B cell (primary cell): ENCODE measurements at regions not wholly inside any gene's neighbourhood (a gene's known extent, or its start where the extent isn't known, plus 50 kb on each side); places are given as distances from the start of the nearest gene placed in this dataset.

Source experiments
- ATAC-seq: fragments of 200-7000 bp; cut with Tn5 transposase; one replicate; pipeline ENCODE4 v1.10.0; 2021; ENCODE audit warnings: low read depth, mild to moderate bottlenecking, moderate number of reproducible peaks, moderate library complexity
- CTCF ChIA-PET: fragments of 350-600 bp; sonication (Branson Sonifier 250); formaldehyde crosslinking; loops from one replicate; lab custom pipeline; 2021; ENCODE audit warnings: antibody characterized with exemption, inconsistent platforms; lab: Charles Lee
- POLR2A ChIA-PET: fragments of 350-600 bp; sonication (Branson Sonifier 250); formaldehyde crosslinking; loops from one replicate; lab custom pipeline; 2021; ENCODE audit warnings: antibody characterized with exemption; lab: Charles Lee
- DNase-seq: peaks from one replicate; pipeline ENCODE4 v3.0.0; 2013
- H2AFZ ChIP-seq: 2 replicates; pipeline ENCODE4 v1.6.1; 2012; ENCODE audit warnings: mild to moderate bottlenecking, low read depth, low read length; ENCODE audit not compliant: insufficient read depth, poor library complexity, severe bottlenecking
- H3K27ac ChIP-seq, 2 donors: 1 replicate in 1 of 2; 2 replicates in 1 of 2; pipeline ENCODE4 v1.5.1; 2012 to 2013; ENCODE audit warnings: low read length in 2 of 2, mild to moderate bottlenecking in 2 of 2, moderate library complexity in 1 of 2
- H3K27me3 ChIP-seq, 4 experiments: fragments of 200-600 bp in 1 of 4; sonication (generic) in 1 of 4; replicated peaks in 1 of 4; 1 replicate in 2 of 4; 2 replicates in 2 of 4; pipeline versions ENCODE4 v1.6.1 to v1.7.0; 2013 to 2016; ENCODE audit warnings: low read length in 3 of 4, mild to moderate bottlenecking in 2 of 4, mixed read lengths in 1 of 4, moderate library complexity in 1 of 4; ENCODE audit not compliant: insufficient read depth in 4 of 4, control insufficient read depth in 3 of 4; ENCODE audit errors: control extremely low read depth in 1 of 4
- H3K36me3 ChIP-seq, 2 experiments: replicated peaks in 1 of 2; 1 replicate in 1 of 2; 2 replicates in 1 of 2; pipeline versions ENCODE4 v1.6.1 to v1.7.1; 2013; ENCODE audit warnings: low read length in 1 of 2; ENCODE audit not compliant: insufficient read depth in 2 of 2, control insufficient read depth in 1 of 2; ENCODE audit errors: control extremely low read depth in 1 of 2, extremely low read depth in 1 of 2
- H3K4me1 ChIP-seq, 2 donors: fragments of 200-600 bp in 1 of 2; sonication (generic) in 1 of 2; 1 replicate in 1 of 2; 2 replicates in 1 of 2; pipeline versions ENCODE4 v1.5.1 to v1.6.1; 2013 to 2017; ENCODE audit warnings: low read length in 2 of 2; ENCODE audit not compliant: control insufficient read depth in 2 of 2, insufficient read depth in 2 of 2
- H3K4me2 ChIP-seq: replicated peaks from 2 replicates; pipeline ENCODE3; 2012; ENCODE audit warnings: mild to moderate bottlenecking, low read depth, low read length; ENCODE audit not compliant: poor library complexity, severe bottlenecking
- H3K4me3 ChIP-seq, 5 experiments: fragments of 200-600 bp in 1 of 5; sonication (generic) in 1 of 5; 1 replicate in 3 of 5; 2 replicates in 2 of 5; pipeline versions ENCODE4 v1.5.1 to v1.7.0; 2011 to 2016; ENCODE audit warnings: low read length in 4 of 5, mild to moderate bottlenecking in 4 of 5, low read depth in 2 of 5, control low read depth in 1 of 5, moderate library complexity in 1 of 5; ENCODE audit not compliant: insufficient read depth in 1 of 5; ENCODE audit errors: control extremely low read depth in 1 of 5, extremely low read depth in 1 of 5
- H3K79me2 ChIP-seq: fragments of 200-600 bp; sonication (generic); one replicate; pipeline ENCODE4 v1.6.0; 2016; ENCODE audit warnings: low read length; ENCODE audit not compliant: control insufficient read depth, insufficient read depth
- H3K9ac ChIP-seq: fragments of 200-600 bp; sonication (generic); 2 replicates; pipeline ENCODE4 v1.6.1; 2017; ENCODE audit warnings: mild to moderate bottlenecking, low read length, moderate library complexity
- H3K9me3 ChIP-seq, 3 donors: one replicate each; pipeline versions ENCODE4 v1.6.1 to v1.7.1; 2013; ENCODE audit warnings: low read length in 2 of 3; ENCODE audit not compliant: control insufficient read depth in 2 of 3, insufficient read depth in 1 of 3; ENCODE audit errors: control extremely low read depth in 1 of 3
- H4K20me1 ChIP-seq: 2 replicates; pipeline ENCODE4 v1.6.0; 2012; ENCODE audit warnings: mild to moderate bottlenecking, low read length; ENCODE audit not compliant: insufficient read depth, control insufficient read depth, poor library complexity, severe bottlenecking
- H3K27ac Mint-ChIP-seq: one replicate; pipeline ENCODE4 v1.8.0; 2021; ENCODE audit warnings: mixed read lengths
- H3K27me3 Mint-ChIP-seq: one replicate; pipeline ENCODE4 v1.8.0; 2021; ENCODE audit warnings: mixed read lengths
- H3K4me1 Mint-ChIP-seq: one replicate; pipeline ENCODE4 v1.8.0; 2021; ENCODE audit warnings: mixed read lengths
- H3K4me3 Mint-ChIP-seq: one replicate; pipeline ENCODE4 v1.8.0; 2021; ENCODE audit warnings: mixed read lengths
- H3K9me3 Mint-ChIP-seq: one replicate; pipeline ENCODE4 v1.8.0; 2022; ENCODE audit warnings: mixed read lengths; ENCODE audit not compliant: insufficient read depth
- EZH2 ChIP-seq: IDR thresholded peaks from 2 replicates; pipeline ENCODE4 v1.6.1; 2012; ENCODE audit warnings: borderline replicate concordance, low read depth, mild to moderate bottlenecking, moderate library complexity, low read length; ENCODE audit not compliant: insufficient read depth, poor library complexity, severe bottlenecking
- WGBS: methylation state at CpG from one replicate; pipeline ENCODE4 v1.1.5; 2013; ENCODE audit warnings: missing lambda C conversion rate; ENCODE audit not compliant: insufficient coverage; 5-methylcytosine and 5-hydroxymethylcytosine counted together
- intact Hi-C: fragments of 100-400 bp; cut with micrococcal nuclease; formaldehyde crosslinking; loops from one replicate; pipeline ENCODE4 v1.10.0; 2022
- TF ChIP-seq, protein P1 (sequence below): fragments of 200-600 bp; IDR thresholded peaks from one replicate; pipeline ENCODE4 v1.8.0; 2022; ENCODE audit warnings: antibody characterized with exemption, mild to moderate bottlenecking

DNA sequence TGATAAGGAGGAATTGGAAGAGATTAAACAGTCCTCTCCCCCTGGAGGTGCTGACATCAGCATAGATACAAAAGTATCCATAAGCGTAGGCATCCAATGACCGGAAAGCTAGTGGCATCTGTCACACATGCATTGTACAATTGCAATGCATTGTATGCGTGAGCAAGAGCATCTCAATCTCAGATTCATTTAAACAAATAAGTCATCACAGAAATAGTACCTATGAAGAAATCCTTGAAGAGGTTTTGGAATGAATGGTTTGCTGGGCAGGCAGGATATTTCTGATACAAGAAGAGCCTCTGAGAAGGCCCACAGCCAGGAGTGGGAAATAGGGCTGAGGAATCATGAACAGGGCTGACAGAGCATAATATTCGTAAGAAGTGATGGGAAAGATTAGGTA lies 88.9 kb upstream of the ABCD3 start:
- H3K4me3 Mint-ChIP-seq, result no peak overlapping the region
- peaks cover 0 to 7% (median 5%) of the 10 kb centered on the region in 4 experiments for H3K27me3 ChIP-seq
- H3K27me3 Mint-ChIP-seq, result peaks cover 50% of the 10 kb centered on the region
- ChIA-PET POLR2A (no interaction called here), CTCF (interaction anchor here (0.7 kb wide), 1 partner anchor 13 kb away, joined by 3 read pairs; no protein-coding TSS in a partner anchor)
- TF ChIP-seq, protein P1, sequence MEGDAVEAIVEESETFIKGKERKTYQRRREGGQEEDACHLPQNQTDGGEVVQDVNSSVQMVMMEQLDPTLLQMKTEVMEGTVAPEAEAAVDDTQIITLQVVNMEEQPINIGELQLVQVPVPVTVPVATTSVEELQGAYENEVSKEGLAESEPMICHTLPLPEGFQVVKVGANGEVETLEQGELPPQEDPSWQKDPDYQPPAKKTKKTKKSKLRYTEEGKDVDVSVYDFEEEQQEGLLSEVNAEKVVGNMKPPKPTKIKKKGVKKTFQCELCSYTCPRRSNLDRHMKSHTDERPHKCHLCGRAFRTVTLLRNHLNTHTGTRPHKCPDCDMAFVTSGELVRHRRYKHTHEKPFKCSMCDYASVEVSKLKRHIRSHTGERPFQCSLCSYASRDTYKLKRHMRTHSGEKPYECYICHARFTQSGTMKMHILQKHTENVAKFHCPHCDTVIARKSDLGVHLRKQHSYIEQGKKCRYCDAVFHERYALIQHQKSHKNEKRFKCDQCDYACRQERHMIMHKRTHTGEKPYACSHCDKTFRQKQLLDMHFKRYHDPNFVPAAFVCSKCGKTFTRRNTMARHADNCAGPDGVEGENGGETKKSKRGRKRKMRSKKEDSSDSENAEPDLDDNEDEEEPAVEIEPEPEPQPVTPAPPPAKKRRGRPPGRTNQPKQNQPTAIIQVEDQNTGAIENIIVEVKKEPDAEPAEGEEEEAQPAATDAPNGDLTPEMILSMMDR, result no peak
- no peak for TF ChIP-seq EZH2
- H3K27ac ChIP-seq, result no peak overlapping the region
- no peaks in the 10 kb centered on the region for H4K20me1 ChIP-seq
- H3K36me3 ChIP-seq, result no peaks in the 10 kb centered on the region
- H3K27ac Mint-ChIP-seq, result no peak overlapping the region
- 100% methylated on average over 1 of the region's 4 CpGs for WGBS
- H3K79me2 ChIP-seq, result no peaks in the 10 kb centered on the region
- DNase-seq, result no peak
- no peaks in the 10 kb centered on the region for H3K4me1 Mint-ChIP-seq
- no peak overlapping the region for H3K4me2 ChIP-seq
- no peaks in the 10 kb centered on the region for H3K4me1 ChIP-seq
- no peaks in the 10 kb centered on the region for H3K9me3 Mint-ChIP-seq
- H3K9ac ChIP-seq, result no peak overlapping the region
- H3K9me3 ChIP-seq, result no peaks in the 10 kb centered on the region
- H3K4me3 ChIP-seq, result no peak overlapping the region
- intact Hi-C loops, result no loop called here
- no peak for ATAC-seq
- H2AFZ ChIP-seq, result no peak overlapping the region

- H3K9ac ChIP-seq, result no peak overlapping the region
- CTCF ChIA-PET, result no interaction called here
- H3K4me1 Mint-ChIP-seq, result no peaks in the 10 kb centered on the region
- H3K27ac Mint-ChIP-seq, result no peak overlapping the region
- no peaks in the 10 kb centered on the region for H3K4me1 ChIP-seq
- 41% methylated on average over 11 of the region's 18 CpGs for WGBS
- POLR2A ChIA-PET, result no interaction called here
- DNase-seq, result no peak
- H3K4me2 ChIP-seq, result no peak overlapping the region
- H3K9me3 Mint-ChIP-seq, result no peaks in the 10 kb centered on the region
- no peak for TF ChIP-seq EZH2
- TF ChIP-seq, protein P1, result no peak
- no peak overlapping the region for H3K4me3 ChIP-seq
- H2AFZ ChIP-seq, result no peak overlapping the region
- intact Hi-C loops, result no loop called here
- H3K27me3 Mint-ChIP-seq, result peaks cover 61% of the 10 kb centered on the region
- no peaks in the 10 kb centered on the region for H4K20me1 ChIP-seq
- H3K27ac ChIP-seq, result no peak overlapping the region
- no peak for ATAC-seq
- peaks cover 0 to 10% (median 7%) of the 10 kb centered on the region in 4 experiments for H3K27me3 ChIP-seq
- H3K36me3 ChIP-seq, result no peaks in the 10 kb centered on the region
- H3K79me2 ChIP-seq, result no peaks in the 10 kb centered on the region
- no peak overlapping the region for H3K4me3 Mint-ChIP-seq
- H3K9me3 ChIP-seq, result no peaks in the 10 kb centered on the region
These were observed 89.8 kb upstream of the ARHGAP29 start for GRCh38 chr1:94327001-94327690.
